GM19455 (cell line): ENCODE measurements at regions not wholly inside any gene's neighbourhood (a gene's known extent, or its start where the extent isn't known, plus 50 kb on each side); places are given as distances from the start of the nearest gene placed in this dataset.

ENCODE experiments used
- ATAC-seq: cut with Tn5 transposase; IDR thresholded peaks from one replicate; pipeline ENCODE4 v1.9.1; 2021; ENCODE audit not compliant: unreplicated experiment

GRCh38 chr3:80239301-80239700 lies 471.5 kb upstream of the ROBO1 start:
- no peak for ATAC-seq

GRCh38 chr3:80238606-80239005 lies 470.8 kb upstream of the ROBO1 start:
- ATAC-seq, result no peak

- ATAC-seq, result no peak
Measured at GRCh38 chr3:80238152-80238551, 470.4 kb upstream of the ROBO1 start.

GRCh38 chr3:80234706-80235105 lies 466.9 kb upstream of the ROBO1 start:
- no peak for ATAC-seq

- no peak for ATAC-seq
Measured at GRCh38 chr3:80233576-80233975, 465.8 kb upstream of the ROBO1 start.

GRCh38 chr3:80232760-80233159 lies 465.0 kb upstream of the ROBO1 start:
- ATAC-seq, result no peak

GRCh38 chr3:80230962-80231361 lies 463.2 kb upstream of the ROBO1 start:
- no peak for ATAC-seq

GRCh38 chr3:80227216-80227615 lies 459.4 kb upstream of the ROBO1 start:
- ATAC-seq, result no peak

- no peak for ATAC-seq
Measured at GRCh38 chr3:80215191-80215590, 447.4 kb upstream of the ROBO1 start.

GRCh38 chr3:80213086-80213485 lies 445.3 kb upstream of the ROBO1 start:
- no peak for ATAC-seq

- no peak for ATAC-seq
Measured at GRCh38 chr3:80192936-80193335, 425.1 kb upstream of the ROBO1 start.

GRCh38 chr3:80190051-80190450 lies 422.3 kb upstream of the ROBO1 start:
- no peak for ATAC-seq

- no peak for ATAC-seq
Measured at GRCh38 chr3:80187981-80188380, 420.2 kb upstream of the ROBO1 start.

GRCh38 chr3:80159990-80160506 lies 392.2 kb upstream of the ROBO1 start:
- no peak for ATAC-seq

- no peak for ATAC-seq
Measured at GRCh38 chr3:80158332-80158731, 390.5 kb upstream of the ROBO1 start.

GRCh38 chr3:80157546-80157945 lies 389.7 kb upstream of the ROBO1 start:
- ATAC-seq, result no peak

GRCh38 chr3:80152692-80153091 lies 384.9 kb upstream of the ROBO1 start:
- ATAC-seq, result no peak

- no peak for ATAC-seq
Measured at GRCh38 chr3:80142714-80143113, 374.9 kb upstream of the ROBO1 start.

- no peak for ATAC-seq
Measured at GRCh38 chr3:80141557-80141956, 373.8 kb upstream of the ROBO1 start.

- no peak for ATAC-seq
Measured at GRCh38 chr3:80116281-80116680, 348.5 kb upstream of the ROBO1 start.

- ATAC-seq, result no peak
Measured at GRCh38 chr3:80114694-80115093, 346.9 kb upstream of the ROBO1 start.

GRCh38 chr3:80113331-80113730 lies 345.5 kb upstream of the ROBO1 start:
- no peak for ATAC-seq

GRCh38 chr3:80099559-80100066 lies 331.8 kb upstream of the ROBO1 start:
- no peak for ATAC-seq
